ENCODE measurements at regions not wholly inside any gene's neighbourhood (a gene's known extent, or its start where the extent isn't known, plus 50 kb on each side); places are given as distances from the start of the nearest gene placed in this dataset.

DNA sequence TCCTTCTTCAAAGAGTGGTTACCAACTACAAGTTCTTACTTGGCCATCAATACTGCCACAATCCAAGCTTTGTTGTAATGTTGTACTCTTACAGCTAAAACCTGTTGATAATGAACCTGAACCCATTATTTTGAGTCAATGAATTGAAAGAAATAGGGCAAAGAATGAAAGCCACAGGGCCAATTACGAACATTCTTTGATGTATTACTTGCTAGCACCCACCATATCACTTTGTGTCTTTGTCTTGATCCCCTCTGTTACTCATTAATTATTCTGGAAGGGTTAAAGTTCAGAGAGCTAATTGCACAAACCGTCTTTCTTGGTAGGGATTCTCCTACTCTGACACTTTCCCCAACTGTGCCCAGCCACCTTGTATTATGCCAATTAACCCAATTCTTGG is 53.2 kb upstream of the TFEC start:
- POLR2A ChIA-PET = no interaction called here
- CTCF ChIA-PET = no interaction called here

DNA sequence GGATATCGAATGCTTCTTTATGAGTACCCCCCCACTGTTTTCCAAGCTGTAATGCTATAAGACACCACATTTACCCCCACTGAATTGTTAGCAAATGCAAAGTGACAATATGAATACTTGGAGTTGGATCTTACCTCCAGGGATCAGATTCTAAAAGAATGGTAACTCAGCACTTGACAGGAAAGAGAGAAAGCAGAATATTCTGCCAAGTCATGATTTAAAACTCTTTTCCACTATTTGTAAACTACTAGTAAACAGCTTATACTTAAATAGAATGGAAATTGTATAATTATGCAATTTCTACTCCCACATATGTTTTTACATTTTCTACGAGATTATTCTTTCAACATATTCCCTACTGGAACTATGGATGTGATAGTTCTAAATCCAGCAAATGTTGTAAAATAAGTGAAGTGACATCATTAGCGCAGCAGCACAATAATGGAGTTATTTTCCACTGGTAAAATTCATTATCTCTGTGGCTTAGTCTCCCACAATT is 56.0 kb upstream of the TFEC start:
- CTCF ChIA-PET = interaction anchor here (0.6 kb wide), 1 partner anchor 257 kb away, joined by 5 read pairs; no protein-coding TSS in a partner anchor
- POLR2A ChIA-PET = no interaction called here

DNA sequence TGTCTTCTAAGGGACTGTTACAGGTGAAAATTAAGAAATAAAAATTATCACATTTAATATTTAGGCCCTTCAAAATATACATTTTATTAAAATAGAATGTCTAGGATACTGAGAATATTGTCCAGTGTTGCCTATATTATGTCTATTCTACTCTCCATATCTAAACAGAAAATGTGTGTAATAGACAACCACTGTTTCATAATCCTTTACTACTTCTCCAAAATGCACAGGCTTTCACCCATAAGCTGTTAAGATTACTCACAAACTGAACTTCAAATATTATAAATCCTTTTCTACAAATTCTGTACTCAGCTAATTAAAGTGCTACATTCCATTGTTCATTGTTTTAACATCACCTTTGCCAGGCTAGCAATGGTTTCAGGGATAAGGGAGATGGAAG is 56.7 kb upstream of the TFEC start:
- ChIA-PET POLR2A (no interaction called here), CTCF (no interaction called here)

DNA sequence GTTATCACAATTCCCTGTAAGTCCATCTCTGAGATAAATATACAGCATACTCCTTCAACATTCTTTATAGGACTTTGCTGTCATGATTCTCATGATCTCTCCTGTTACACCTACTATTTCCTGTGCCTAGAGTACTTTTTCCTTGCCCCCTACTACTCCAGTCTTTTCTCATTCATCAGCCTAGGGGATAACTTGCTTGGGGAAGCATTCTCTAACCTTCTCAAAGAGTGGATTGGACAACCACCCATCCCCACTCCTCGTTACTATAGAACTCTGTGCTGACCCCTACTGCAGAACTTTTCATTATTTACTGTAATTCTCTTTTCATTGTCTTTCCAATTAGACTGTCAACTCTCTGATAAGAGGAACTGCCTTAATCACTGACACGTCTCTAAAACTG is 57.4 kb upstream of the TFEC start:
- ChIA-PET POLR2A (no interaction called here), CTCF (no interaction called here)

DNA sequence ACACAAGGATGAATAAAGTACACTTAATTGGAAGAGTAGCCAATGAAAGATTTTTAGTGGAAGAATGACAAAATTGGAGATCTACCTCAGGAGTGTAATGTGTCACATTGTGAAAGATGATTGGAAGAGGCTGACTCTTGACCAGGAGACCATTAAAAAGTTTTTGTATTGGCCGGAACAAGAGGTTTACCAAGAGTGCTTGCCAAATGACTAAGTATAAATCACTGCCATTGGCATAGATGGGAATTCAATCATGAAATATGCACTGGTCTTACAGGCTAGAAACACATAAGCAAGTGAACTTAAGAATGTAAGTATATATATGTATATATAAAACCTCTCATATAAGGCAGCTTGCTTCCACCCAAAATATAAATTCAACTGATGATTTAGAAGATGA is 58.7 kb upstream of the TFEC start:
- ChIA-PET POLR2A (no interaction called here), CTCF (no interaction called here)

DNA sequence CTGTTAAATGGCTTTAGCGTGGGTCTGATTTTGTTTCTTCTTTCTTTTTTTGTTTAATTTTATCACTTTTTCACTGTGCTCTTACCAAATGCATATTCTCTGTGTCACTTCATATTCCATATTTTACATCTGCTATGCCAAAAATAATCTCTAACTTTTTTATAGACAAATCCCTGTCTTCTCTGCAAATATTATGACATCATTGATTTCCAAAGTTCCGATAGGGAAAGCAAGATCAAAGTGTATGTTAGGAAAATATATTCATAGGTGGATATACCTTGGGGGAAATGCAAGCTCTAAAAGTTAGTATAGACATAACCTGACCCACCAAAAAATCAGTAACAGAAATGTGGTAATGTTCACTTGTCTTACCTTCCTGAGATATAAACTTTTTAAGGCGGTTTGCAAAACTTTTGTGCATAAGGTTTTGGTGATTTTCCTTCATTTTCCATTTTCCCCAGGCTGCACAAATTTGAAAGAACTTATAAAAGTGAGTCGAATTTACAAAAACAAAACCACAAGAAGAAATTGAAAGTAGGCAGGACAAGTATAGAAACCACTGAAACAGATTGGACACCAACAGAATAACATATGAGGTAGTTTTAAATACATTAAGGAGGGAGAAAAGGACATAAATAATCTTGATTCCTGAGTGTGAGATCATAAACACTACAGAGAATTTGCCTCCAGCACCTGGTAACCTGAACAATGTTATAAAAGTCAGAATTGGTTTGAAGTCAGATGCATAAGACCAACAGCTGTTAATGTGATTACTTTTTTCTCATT is 63.1 kb upstream of the TFEC start:
- ChIA-PET CTCF (no interaction called here), POLR2A (no interaction called here)

DNA sequence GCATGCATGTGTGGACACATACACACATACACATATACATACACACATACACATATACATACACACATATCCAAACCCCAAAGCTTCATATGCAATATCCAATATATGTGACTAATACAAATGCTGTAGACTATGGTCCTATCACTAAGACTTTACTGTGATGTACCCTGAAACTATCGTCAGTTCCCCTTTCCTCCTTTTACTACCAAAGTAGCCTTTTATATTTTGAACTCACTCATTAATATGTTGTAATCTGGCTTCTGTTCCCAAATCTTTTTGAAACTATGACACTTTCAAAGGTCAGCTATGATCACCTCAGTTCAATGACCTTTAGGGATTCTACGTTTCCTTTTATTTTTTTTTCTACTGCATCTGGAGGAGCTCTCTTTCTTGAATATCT is 64.8 kb upstream of the TFEC start:
- CTCF ChIA-PET = no interaction called here
- POLR2A ChIA-PET = no interaction called here

DNA sequence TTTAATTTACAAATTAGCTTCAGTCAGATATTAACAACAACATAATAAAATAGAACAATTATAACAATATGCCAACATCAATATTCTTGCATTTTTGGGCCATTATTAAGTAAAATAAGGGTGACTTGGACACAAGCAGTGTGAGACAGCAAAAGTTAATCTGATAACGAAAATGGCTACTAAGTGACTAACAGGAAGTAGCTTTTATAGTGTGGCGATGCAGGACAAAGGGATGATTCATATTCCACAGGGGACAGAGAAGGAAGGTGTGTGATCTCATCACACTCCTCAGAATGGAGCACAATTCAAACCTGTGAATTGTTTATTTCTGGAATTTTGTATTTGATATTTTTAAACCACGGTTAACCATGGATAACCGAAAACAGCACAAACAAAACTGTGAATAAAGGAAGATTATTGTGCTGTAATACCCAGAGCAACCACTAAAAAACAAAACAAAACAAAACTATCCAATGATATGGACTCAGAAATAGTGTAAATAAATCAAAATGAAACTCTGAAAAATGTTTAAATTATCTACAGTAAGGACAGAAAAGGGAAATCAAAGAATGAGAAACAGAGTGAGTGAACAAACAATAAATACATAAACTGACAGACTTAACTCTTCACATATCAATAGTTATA is 66.9 kb upstream of the TFEC start:
- CTCF ChIA-PET = no interaction called here
- POLR2A ChIA-PET = no interaction called here

DNA sequence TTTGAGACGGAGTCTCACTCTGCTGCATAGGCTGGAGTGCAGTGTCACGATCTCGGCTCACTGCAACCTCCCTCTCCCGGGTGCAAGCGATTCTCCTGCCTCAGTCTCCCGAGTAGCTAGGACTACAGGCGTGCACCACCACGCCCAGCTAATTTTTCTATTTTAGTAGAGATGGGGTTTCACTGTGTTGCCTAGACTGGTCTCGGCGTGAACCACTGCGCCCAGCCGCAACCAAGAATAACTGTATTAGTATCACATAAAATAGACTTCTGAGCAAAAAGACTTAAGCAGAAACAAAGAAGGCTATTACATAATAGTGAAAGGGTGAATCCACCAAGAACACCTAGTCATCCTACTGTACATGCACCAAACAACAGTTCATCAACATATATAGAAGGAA is 67.6 kb upstream of the TFEC start:
- CTCF ChIA-PET = no interaction called here
- POLR2A ChIA-PET = no interaction called here

DNA sequence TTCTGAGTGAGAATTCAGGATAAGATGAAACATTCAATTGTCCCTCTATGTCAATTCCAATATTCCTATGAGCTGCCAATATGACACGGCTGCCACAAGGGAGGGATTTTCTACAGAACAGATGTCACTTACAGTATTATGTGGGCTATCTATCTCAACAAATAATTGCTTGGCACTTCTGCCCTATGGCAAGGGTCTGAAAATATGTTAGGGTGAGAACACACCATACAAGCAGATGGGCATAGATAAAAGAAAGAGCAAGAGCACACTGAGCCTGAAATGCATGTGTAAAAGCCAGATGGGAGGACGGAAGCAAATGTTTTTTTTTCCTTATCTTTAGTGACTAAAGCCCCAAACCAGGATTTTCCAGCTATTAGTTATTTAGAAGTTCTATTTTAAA is 70.1 kb upstream of the TFEC start:
- POLR2A ChIA-PET = no interaction called here
- CTCF ChIA-PET = no interaction called here

DNA sequence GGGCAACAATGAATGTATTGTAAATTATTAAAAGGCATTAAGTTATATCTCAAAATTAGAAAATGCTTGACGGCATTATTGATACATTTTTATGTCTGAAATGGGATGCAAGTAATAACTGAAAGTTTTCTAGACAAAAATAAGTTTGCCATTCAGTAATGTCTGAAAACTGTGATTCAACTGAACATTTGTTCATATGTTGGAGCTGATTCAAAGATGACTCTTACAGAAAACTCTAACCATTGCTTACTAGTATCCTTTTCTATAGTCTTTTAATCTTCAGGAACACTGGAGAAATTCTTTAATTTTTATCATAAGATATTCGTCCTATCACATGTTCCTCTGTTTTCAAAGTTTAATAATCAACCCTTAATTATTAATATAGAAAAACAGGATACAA is 71.1 kb upstream of the TFEC start:
- CTCF ChIA-PET = no interaction called here
- POLR2A ChIA-PET = no interaction called here

DNA sequence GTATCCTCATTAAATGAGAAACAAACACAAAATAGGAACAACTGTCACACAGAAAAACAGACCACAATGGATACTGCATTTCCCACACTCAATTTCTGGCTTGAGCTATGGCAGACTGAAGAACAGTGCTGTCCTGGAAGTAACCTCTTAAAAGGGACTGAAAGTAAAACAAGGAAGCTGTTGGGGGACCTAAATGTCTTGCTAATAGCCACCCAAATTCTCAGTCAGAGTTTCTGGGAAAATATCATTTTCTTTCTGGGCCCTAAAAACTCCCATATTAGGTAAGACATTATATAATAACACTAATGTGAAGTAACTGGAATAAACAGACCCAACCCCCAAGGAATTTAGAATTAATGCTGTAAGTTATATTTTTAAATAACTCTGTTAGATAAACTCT is 80.9 kb upstream of the TFEC start:
- CTCF ChIA-PET = no interaction called here
- POLR2A ChIA-PET = no interaction called here

DNA sequence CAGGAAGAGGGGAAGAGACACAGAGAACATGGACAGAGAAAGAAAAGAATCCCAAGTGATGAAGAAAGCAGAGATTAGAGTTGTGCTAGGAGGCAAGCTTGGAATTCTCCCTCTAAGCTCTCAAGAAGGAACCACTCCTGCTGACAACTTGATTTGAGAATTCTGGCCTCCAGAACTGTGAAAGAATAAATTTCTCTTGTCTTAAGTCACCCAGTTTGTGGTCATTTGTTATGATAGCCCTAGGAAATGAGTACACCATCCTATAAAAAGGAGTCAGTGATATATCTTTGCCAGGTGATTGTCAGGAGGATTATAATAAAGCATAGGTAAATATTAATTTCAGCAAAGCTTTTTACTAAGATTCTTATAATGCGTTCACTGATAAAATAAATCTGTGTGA is 82.7 kb upstream of the TFEC start:
- CTCF ChIA-PET = no interaction called here

DNA sequence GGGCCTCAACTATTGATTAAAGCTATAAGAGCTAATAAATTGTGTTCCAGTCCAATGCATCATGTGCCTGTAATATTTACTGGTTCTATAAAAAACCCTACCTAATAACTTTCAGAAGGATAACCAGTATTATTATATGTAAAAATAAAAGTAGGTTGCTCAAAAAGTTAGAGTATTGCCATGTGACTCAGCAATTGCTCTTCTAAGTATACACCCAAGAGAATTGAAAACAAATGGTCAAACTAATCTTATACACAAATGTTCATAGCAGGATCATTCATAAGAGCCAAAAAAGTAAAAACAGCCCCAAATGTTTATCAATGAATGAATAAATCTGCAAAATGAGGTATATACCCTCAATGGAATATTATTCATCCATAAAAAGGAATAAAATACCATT is 89.5 kb upstream of the TES start:
- ChIA-PET CTCF (interaction anchor here (0.6 kb wide), 1 partner anchor 336 kb away, joined by 3 read pairs; no protein-coding TSS in a partner anchor), POLR2A (no interaction called here)

More for the DNA sequence above, 82.7 kb upstream of the TFEC start:
- POLR2A ChIA-PET = no interaction called here

DNA sequence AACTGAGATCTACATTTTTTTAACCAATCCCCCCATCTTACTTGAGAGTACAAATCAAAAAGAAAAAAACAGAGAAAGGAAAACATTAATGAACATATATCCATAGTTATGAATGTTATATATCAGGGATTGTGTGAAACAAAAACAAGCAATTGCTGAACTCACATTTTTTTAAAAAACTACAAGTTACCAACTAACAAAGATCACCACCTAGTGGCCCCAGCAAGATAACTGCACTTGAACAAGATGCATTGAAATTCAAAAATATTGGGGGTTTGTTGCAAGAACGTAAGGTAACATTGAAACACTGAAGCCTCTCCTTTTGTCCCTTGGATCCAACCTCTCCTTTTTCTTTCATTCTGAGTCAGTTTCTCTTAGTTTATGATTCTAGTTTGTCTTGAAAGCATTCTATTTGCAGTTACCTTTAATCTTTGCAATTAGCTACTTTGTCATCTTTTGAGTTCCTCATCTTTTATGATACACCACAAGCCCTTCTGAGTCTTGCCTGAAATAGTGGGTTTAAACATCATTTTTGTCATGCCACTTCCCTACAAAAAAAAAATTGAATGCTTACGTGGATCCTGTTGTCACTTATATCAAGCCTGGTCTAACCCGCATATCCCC is 87.3 kb upstream of the TES start:
- CTCF ChIA-PET = no interaction called here
- POLR2A ChIA-PET = no interaction called here

DNA sequence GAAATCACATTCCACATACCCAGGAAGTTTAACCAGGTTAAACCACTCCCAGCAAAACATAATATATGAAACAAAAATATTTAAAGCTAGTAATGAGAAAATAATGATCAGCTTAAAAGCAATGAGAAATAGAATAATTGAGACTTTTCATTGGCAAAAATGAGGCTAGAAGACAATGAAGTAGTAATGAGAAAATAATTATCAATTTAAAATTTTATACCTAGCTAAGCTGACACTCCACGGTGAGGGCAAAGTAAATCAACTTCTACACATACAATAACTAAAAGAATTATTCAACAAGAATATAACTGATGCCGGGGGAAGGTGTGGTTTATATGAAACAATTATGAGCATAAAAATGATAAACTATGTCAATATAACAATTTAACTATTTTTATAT is 82.2 kb upstream of the TES start:
- CTCF ChIA-PET = no interaction called here
- POLR2A ChIA-PET = no interaction called here

DNA sequence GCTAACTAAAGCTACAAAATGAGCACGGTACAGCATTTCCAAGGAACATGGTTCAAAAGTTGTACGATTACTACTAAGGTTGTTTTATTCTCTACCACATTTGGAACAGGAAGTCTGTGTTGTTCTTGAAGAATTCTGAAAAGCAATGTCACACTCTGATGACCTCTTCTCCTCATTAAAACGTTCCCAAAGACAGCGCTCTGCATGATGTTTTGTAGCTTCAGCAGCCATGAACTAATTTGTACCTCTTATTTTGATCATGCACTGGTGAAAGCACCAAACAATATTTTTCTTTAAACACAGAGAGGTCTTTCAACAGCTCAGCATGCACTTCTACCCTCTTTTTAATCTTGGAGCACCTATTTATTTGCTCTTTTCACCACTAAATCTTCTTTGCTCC is 75.0 kb upstream of the TES start:
- POLR2A ChIA-PET = no interaction called here
- CTCF ChIA-PET = no interaction called here

DNA sequence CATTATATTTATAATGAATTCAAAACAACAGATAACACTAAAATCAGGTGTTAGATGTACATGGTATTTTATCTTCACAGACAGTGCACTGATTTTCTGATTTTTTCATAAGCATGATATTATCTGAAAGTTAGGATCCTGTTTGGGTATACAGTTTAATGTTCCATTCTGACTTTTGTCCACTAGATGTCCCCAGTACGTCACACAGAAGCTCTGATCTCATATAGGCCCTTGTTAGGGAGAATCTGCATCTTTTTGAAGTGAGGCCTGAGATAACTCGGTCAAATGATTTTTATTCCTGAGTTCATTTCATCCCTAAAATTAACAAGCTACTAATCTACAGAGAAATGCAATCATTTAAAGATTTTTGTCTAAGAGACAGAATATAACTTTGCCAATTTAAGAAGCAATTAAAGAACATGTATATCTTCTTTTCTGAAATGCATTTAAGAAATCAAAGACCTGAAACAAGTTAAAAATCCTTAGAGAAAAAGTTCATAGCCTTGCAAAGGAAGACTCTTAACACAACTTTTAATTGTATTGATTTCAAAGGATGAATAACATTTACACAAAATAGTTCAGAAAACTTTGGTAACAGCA is 72.0 kb upstream of the TES start:
- POLR2A ChIA-PET = no interaction called here
- CTCF ChIA-PET = interaction anchor here (1.0 kb wide), 1 partner anchor 30 kb away, joined by 3 read pairs; no protein-coding TSS in a partner anchor

DNA sequence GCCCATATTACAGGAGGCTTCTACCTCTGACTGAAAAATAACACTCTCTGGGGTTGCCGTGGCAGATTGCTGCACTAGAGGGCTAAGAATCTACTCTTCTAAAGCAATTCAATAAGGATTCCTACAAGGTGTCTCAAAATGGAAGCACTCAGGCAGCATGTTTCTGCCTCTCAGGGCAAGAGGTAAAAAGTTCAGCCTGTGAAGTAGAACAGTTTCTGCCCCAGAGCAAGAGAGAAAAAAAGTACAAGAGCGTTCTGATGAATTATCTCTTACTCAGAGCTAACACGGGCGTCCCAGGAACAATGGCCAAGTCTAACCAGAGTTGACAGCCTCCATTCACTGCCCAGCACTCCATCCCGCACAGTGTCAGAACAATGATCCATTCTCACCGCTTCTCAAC is 71.3 kb upstream of the TES start:
- CTCF ChIA-PET = no interaction called here
- POLR2A ChIA-PET = no interaction called here

DNA sequence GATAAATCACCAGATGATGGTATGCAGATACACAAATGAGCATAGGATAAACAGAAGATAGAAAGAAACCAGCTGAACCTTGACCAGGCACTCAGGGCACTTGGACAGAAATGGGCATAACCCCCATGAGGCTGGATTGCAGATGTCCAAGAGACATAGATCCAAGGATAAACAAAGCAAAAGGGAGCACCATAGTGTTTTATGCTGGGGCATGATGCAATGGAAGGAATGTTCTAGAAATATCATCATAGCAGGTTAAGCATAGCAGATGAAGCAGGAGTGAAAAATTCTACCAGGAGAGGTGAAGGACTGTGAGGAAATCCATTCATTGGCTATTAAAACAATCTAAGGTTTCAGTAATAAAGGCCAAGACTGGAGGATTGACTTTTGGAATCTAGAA is 70.5 kb upstream of the TES start:
- ChIA-PET CTCF (no interaction called here), POLR2A (no interaction called here)

DNA sequence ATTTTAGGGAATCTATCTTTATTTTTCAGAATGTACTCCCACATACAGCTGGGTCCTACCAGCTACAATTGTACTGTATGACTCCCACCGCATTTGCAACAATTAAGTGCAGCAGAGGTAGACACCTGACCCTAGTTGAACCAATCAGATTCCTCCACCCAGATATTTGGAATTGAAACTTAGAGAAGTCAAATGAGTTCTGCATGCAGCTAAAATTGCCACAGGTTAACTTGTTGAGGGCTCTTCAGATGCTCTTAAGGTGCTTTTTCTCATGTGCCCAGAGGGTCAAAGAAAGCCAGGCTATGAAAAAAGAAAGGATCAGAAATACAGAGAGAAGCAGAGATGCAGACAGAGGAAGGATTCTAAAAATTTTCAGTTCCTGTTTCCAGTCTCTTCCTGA is 68.0 kb upstream of the TES start:
- POLR2A ChIA-PET = no interaction called here
- CTCF ChIA-PET = no interaction called here

Measured in activated CD8-positive, alpha-beta memory T cell treated with anti-CD3 and anti-CD28 coated beads for 36 hours (primary cell).